Uterus (tissue), 3 donors: ENCODE measurements at regions not wholly inside any gene's neighbourhood (a gene's known extent, or its start where the extent isn't known, plus 50 kb on each side); places are given as distances from the start of the nearest gene placed in this dataset.

ENCODE experiments used
- DNase-seq, 2 donors: peaks; one replicate each; pipeline ENCODE4 v3.0.0-alpha.2; 2019 to 2020
- H3K27ac ChIP-seq, 2 donors: fragments of 200-600 bp; sonication (generic); 1 replicate in 1 of 2; 2 replicates in 1 of 2; pipeline ENCODE4 v1.5.1; 2016 to 2018
- H3K27me3 ChIP-seq, 2 donors: fragments of 200-600 bp; sonication (generic); one replicate each; pipeline ENCODE4 v1.5.1; 2018 to 2019; ENCODE audit warnings: control low read depth in 1 of 2
- H3K36me3 ChIP-seq, 2 donors: fragments of 200-600 bp; sonication (generic); one replicate each; pipeline ENCODE4 v1.5.1; 2019; ENCODE audit warnings: control low read depth in 1 of 2
- H3K4me1 ChIP-seq, 2 donors: fragments of 200-600 bp; sonication (generic); one replicate each; pipeline ENCODE4 v1.5.1; 2018 to 2019; ENCODE audit warnings: control low read depth in 1 of 2
- H3K4me3 ChIP-seq, 2 donors: fragments of 200-600 bp; sonication (generic); 1 replicate in 1 of 2; 2 replicates in 1 of 2; pipeline ENCODE4 v1.5.1; 2018 to 2019; ENCODE audit warnings: mild to moderate bottlenecking in 1 of 2
- H3K9me3 ChIP-seq, 2 donors: fragments of 200-600 bp; sonication (generic); one replicate each; pipeline ENCODE4 v1.5.1; 2019; ENCODE audit warnings: control low read depth in 1 of 2
- POLR2A ChIP-seq, 2 donors: fragments of 450-650 bp; IDR thresholded peaks; one replicate each; pipeline ENCODE4 v1.6.1; 2016; ENCODE audit warnings: antibody characterized with exemption in 2 of 2, mild to moderate bottlenecking in 1 of 2, moderate library complexity in 1 of 2
- intact Hi-C: fragments of 100-400 bp; cut with DNase I; formaldehyde crosslinking; loops from one replicate; pipeline ENCODE4 v1.15.1; 2023; ENCODE audit warnings: low total_unique reads
- TF ChIP-seq, protein P1 (sequence below), 4 experiments: fragments of 200-600 bp in 2 of 4; fragments of 450-650 bp in 2 of 4; sonication (generic) in 2 of 4; IDR thresholded peaks; one replicate each; pipeline ENCODE4 v1.5.1; 2016 to 2019; ENCODE audit warnings: antibody characterized with exemption in 4 of 4, mild to moderate bottlenecking in 2 of 4, moderate library complexity in 1 of 4
- donor health status: DM: yes; HTN: yes; CAD: no.

DNA sequence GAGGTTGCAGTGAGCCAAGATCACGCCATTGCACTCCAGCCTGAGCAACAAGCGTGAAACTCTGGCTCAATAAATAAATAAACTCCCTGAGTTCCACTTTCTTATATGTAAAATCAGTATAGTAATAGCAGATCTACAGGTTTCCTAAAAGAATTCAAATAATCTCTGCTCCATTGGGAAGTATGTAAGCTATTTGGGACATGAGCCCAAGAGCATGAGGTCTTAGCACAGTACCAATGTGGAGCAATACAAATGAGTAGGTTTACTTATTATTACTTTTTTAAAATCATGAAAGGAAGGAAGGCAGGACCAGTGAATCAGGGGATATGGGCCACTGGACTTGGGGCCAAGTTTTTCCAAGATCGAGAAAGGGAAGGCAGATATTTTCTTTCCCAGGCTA lies 216.9 kb upstream of the DIO2 start:
- TF ChIP-seq POLR2A (IDR thresholded peaks at IDR 0.05): no peak

DNA sequence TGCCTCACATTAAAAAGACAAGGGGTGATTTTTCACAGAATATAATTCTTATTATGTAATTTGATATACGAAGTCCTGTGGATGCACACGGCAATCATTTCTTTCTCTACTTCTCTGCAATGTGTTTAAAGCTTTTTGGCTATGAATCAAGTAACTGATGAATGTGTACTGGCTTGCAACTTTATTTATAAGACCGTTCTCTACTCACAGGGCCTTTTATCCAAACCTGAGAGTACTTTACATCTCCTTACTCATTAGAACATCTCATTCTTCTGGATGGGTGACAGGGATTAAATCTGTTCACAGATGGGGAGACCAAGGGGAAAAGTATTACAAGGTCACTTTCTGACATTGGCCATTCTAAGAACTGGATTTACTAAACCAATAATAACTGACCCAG lies 215.8 kb upstream of the DIO2 start:
- no peak overlapping the region for H3K27ac ChIP-seq
- no peak for DNase-seq
- H3K9me3 ChIP-seq: no peaks in the 10 kb centered on the region

More for the DNA sequence above, 216.9 kb upstream of the DIO2 start:
- Histone ChIP-seq H3K4me3 (no peak overlapping the region), H3K27ac (no peak overlapping the region), H3K9me3 (no peaks in the 10 kb centered on the region), H3K27me3 (no peaks in the 10 kb centered on the region), H3K4me1 (no peaks in the 10 kb centered on the region), H3K36me3 (no peaks in the 10 kb centered on the region)
- no peak for DNase-seq
- intact Hi-C loops: no loop called here

DNA sequence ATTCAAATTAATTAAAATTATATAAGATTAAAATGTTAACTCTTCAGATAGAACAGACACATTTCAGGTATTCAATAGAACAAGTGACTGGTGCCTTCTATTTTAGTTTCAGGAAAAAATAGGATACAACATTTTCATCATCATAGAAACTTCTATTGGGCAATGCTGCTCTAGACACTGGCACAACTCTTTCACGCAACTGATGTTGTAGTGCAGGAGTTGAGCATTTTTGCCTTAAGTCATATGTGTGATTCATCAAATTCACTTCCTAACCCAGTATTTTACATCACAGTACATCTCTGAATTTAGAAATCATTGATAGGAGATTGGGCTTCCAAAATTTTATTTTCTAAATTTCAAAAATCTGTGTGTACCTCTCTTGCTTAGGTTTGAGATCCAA lies 215.4 kb upstream of the DIO2 start:
- no peak for DNase-seq
- Histone ChIP-seq H3K9me3 (no peaks in the 10 kb centered on the region), H3K36me3 (no peaks in the 10 kb centered on the region), H3K27me3 (no peaks in the 10 kb centered on the region), H3K4me3 (no peak overlapping the region), H3K27ac (no peak overlapping the region), H3K4me1 (no peaks in the 10 kb centered on the region)
- intact Hi-C loops: no loop called here
- no peak for TF ChIP-seq POLR2A (IDR thresholded peaks at IDR 0.05)
- TF ChIP-seq, protein P1, sequence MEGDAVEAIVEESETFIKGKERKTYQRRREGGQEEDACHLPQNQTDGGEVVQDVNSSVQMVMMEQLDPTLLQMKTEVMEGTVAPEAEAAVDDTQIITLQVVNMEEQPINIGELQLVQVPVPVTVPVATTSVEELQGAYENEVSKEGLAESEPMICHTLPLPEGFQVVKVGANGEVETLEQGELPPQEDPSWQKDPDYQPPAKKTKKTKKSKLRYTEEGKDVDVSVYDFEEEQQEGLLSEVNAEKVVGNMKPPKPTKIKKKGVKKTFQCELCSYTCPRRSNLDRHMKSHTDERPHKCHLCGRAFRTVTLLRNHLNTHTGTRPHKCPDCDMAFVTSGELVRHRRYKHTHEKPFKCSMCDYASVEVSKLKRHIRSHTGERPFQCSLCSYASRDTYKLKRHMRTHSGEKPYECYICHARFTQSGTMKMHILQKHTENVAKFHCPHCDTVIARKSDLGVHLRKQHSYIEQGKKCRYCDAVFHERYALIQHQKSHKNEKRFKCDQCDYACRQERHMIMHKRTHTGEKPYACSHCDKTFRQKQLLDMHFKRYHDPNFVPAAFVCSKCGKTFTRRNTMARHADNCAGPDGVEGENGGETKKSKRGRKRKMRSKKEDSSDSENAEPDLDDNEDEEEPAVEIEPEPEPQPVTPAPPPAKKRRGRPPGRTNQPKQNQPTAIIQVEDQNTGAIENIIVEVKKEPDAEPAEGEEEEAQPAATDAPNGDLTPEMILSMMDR (IDR thresholded peaks at IDR 0.05): no peak

More for the DNA sequence above, 215.8 kb upstream of the DIO2 start:
- TF ChIP-seq, protein P1 (IDR thresholded peaks at IDR 0.05): no peak
- no peak for TF ChIP-seq POLR2A (IDR thresholded peaks at IDR 0.05)
- Histone ChIP-seq H3K27me3 (no peaks in the 10 kb centered on the region), H3K4me1 (no peaks in the 10 kb centered on the region), H3K36me3 (no peaks in the 10 kb centered on the region), H3K4me3 (no peak overlapping the region)
- intact Hi-C loops: no loop called here

DNA sequence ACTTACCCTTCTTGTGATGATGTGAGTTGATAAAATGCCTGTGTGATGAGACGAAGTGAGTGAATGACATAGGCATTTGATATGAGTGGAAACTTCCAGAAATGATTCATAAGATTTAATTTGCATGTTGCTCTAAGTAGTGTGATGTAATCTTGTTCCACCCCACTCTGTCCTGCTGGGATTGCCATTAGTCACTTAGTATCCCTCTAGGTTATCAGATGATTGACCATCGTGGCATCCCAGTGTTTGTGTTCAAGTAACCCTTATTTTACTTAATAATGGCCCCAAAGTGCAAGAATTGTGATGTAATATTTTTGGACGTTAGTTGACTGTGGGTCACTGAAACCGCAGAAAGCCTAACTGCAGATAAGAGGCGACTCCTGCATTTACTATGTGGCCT lies 214.4 kb upstream of the DIO2 start:
- TF ChIP-seq POLR2A (IDR thresholded peaks at IDR 0.05): no peak
- TF ChIP-seq, protein P1 (IDR thresholded peaks at IDR 0.05): no peak
- intact Hi-C loops: no loop called here
- no peaks in the 10 kb centered on the region for H3K36me3 ChIP-seq

DNA sequence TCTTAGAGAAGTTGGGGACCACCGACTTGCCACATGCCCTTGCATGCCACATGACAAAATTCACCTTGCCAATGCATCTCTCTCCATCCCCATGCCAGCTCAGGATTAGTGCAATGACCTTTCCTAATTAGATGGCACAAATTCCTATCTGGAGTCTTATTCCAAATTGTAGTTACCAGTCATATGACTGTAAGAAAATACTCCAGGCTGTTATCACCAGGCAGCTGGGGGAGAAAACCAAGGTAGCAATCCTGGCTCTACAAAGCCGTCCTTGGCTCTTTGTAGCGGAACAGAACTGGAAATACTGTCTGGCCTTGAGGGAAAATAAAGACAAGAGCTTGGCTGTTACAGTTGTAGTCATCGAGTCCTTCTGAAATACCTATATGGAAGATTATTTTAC lies 208.5 kb upstream of the DIO2 start:
- H3K4me1 ChIP-seq: no peaks in the 10 kb centered on the region
- H3K27me3 ChIP-seq: no peaks in the 10 kb centered on the region
- no peak for TF ChIP-seq POLR2A (IDR thresholded peaks at IDR 0.05)
- TF ChIP-seq, protein P1 (IDR thresholded peaks at IDR 0.05): no peak
- intact Hi-C loops: no loop called here
- DNase-seq: no peak
- no peaks in the 10 kb centered on the region for H3K36me3 ChIP-seq
- no peak overlapping the region for H3K27ac ChIP-seq
- no peaks in the 10 kb centered on the region for H3K9me3 ChIP-seq
- no peak overlapping the region for H3K4me3 ChIP-seq

More for the DNA sequence above, 214.4 kb upstream of the DIO2 start:
- Histone ChIP-seq H3K27ac (no peak overlapping the region), H3K4me3 (no peak overlapping the region), H3K4me1 (no peaks in the 10 kb centered on the region), H3K9me3 (no peaks in the 10 kb centered on the region), H3K27me3 (no peaks in the 10 kb centered on the region)
- DNase-seq: no peak

DNA sequence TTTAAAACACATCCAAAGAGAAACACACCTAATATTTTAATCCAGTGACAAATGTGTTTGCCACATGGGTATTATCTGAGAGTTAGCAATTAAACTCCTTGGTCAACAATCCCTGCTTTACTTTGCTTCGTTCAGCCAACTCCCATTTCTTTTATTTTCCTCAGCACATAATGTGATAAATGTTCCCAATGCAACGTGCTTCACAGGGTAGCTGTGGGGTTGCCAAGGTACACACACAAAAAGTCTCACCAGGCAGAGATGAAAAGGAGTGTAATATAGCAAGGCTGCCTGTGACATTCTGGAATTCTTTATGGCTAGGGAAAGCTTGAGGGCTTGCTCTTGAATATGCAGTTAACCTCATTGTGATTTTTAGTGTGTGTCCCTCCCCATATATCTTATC lies 208.0 kb upstream of the DIO2 start:
- intact Hi-C loops: no loop called here
- Histone ChIP-seq H3K27ac (no peak overlapping the region), H3K36me3 (no peaks in the 10 kb centered on the region), H3K4me1 (no peaks in the 10 kb centered on the region), H3K9me3 (no peaks in the 10 kb centered on the region), H3K27me3 (no peaks in the 10 kb centered on the region), H3K4me3 (no peak overlapping the region)
- DNase-seq: no peak
- TF ChIP-seq, protein P1 (IDR thresholded peaks at IDR 0.05): no peak
- no peak for TF ChIP-seq POLR2A (IDR thresholded peaks at IDR 0.05)
